ENCODE measurements at regions not wholly inside any gene's neighbourhood (a gene's known extent, or its start where the extent isn't known, plus 50 kb on each side); places are given as distances from the start of the nearest gene placed in this dataset.

DNA sequence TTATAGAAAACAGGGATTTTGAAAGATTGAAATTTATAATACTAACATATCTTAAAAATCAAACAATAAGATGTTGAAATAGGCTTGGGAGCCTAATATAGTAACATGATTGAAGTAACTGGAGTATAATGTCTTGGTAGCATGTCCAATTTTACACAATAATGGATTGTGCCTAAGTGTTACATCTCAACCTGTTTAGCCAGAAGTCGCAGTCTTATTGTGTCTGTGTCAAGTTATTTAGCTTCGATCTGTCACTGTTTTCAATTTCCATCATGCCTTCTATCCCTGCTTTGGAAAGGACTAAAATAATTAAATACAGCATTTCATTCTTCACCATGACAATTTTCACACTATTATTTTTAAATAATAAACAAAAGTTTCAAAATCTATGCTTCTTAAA, 1352.2 kb downstream of the SI start:
- TF ChIP-seq SNAI2 (CRISPR knock-in tag; IDR thresholded peaks at IDR 0.05) (no peak), TOX (CRISPR knock-in tag; IDR thresholded peaks at IDR 0.05; ENCODE audit: borderline replicate concordance) (no peak)
